Suppressor macrophage treated with lipopolysaccharide for 4 hours (primary cell): ENCODE measurements at regions not wholly inside any gene's neighbourhood (a gene's known extent, or its start where the extent isn't known, plus 50 kb on each side); places are given as distances from the start of the nearest gene placed in this dataset.
A peak's percentile ranks its signal among the peaks of the same experiment; 100 is the strongest.

Experiments used
- DNase-seq: peaks from one replicate; pipeline ENCODE4 v3.0.0-alpha.2; 2020

DNA sequence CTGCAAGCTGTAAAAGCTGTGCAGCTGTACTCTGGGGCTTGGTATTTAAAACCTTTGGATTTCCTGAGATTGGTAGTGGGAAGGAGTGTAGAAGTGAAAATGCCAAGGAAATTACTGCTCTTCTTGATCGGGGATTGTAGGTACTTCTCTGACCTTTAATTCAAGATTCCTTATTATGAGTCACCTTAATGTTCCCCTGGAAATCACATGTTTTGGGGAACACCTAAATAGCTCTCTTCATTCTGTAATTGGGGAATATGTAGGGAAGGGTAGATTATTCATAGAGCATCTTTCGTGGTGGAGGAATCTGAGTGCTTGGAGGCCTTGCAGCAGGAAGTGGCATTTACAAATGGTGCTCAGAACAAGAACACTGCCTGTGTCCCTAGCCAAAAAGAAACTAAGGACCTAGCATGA lies 137.8 kb downstream of the UCHL1 start:
- DNase-seq: no peak

DNA sequence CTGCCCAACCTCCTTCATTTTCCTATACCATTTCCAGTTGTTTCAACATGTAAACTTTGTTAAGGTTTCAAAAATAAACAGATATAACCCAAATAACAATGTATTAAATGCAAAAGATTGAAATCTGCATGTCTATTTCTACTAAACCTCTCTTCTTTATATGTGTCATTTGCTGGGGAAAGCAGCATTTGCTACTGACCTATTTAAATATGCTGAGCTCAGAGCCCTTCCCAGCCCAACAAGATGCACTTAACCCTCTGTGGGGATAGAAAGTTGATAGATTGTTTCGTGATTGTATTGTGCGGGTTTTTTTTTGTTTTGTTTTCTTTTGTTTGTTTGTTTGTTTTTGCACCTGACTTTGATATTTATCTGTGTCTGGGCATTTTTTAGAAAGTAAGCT lies 139.5 kb downstream of the UCHL1 start:
- DNase-seq: no peak

GRCh38 chr4:41396869-41397268 lies 140.1 kb downstream of the UCHL1 start:
- no peak for DNase-seq

- DNase-seq: no peak
Measured at GRCh38 chr4:41399231-41399630, 138.7 kb upstream of the LIMCH1 start.

- DNase-seq: no peak
Measured at GRCh38 chr4:41400296-41400695, 137.7 kb upstream of the LIMCH1 start.

GRCh38 chr4:41405464-41406112 lies 132.4 kb upstream of the LIMCH1 start:
- no peak for DNase-seq

GRCh38 chr4:41406113-41406516 lies 131.8 kb upstream of the LIMCH1 start:
- no peak for DNase-seq

GRCh38 chr4:41408150-41408549 lies 129.8 kb upstream of the LIMCH1 start:
- no peak for DNase-seq

GRCh38 chr4:41408859-41409593 lies 128.9 kb upstream of the LIMCH1 start:
- DNase-seq: peak; percentile 20

DNA sequence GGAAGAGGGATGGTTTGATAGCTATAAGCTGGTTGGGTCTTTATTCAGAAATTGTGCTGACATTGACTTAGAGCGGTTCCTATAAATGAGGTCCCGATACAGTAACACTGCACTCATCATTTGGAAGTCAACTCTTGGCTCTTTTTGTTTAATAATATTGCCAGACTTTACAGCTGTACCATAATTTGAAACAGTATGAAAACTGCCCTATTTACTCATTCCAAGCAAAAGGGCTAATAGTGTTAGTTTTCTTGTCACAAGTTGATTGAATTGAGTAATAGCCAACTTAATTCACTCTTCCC lies 128.4 kb upstream of the LIMCH1 start:
- no peak for DNase-seq

- no peak for DNase-seq
Measured at GRCh38 chr4:41410049-41410448, 127.9 kb upstream of the LIMCH1 start.

DNA sequence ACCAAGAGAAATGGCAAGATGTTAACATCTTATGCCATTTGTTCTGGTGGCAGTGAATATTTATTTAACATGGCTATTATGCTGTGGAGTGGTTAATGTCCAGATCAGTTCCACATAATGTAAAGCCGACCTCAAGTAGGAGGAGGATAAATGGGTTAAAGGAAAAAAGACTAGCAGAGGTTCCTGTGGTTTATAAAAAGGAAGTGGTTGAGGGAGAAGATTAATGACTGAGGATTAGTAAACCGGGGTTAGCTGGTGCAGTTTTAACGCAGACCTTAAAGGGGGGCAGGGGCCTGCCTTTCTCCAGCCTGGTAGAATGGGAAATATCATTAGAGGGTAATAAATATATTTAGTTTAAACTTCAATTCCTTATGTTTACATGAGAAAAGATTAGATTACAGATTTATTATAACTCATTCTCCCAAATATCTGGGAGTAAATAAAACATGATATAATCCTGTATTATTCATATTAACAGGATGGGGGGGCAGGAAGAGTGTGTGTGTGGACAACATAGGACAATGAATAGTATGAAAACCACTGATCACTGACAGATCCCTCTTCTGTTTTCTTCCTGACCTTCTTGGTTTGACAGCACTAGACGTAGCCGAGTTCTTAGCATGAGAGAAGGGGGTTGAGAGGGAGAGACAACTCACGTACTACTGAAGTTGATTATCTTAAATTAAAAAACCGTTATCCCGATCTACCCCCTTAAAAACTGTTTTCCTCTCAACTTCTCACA lies 124.1 kb upstream of the LIMCH1 start:
- peak; percentile 27 for DNase-seq

- DNase-seq: no peak
Measured at GRCh38 chr4:41414412-41414779, 123.6 kb upstream of the LIMCH1 start.

GRCh38 chr4:41418444-41418843 lies 119.5 kb upstream of the LIMCH1 start:
- no peak for DNase-seq

GRCh38 chr4:41420541-41420940 lies 117.4 kb upstream of the LIMCH1 start:
- DNase-seq: no peak

DNA sequence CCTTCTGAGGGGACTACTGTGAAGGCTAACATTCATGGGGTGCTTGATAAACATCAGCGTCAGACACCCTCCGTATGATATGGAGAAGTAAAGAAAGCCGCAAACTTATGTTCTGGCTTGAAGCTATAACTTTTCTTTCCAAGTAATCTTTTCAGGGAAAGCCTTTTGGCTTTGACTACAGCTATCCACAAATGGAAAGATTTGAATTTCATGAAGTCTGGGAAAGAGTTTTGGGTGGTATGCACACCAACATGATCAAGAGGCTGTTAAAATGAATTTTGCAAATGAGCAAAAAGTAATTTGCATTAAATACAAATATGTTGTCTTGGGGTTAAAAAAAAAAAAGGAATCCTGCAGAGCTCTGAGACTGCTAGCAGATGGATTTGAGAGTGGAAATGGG lies 114.8 kb upstream of the LIMCH1 start:
- DNase-seq: no peak

DNA sequence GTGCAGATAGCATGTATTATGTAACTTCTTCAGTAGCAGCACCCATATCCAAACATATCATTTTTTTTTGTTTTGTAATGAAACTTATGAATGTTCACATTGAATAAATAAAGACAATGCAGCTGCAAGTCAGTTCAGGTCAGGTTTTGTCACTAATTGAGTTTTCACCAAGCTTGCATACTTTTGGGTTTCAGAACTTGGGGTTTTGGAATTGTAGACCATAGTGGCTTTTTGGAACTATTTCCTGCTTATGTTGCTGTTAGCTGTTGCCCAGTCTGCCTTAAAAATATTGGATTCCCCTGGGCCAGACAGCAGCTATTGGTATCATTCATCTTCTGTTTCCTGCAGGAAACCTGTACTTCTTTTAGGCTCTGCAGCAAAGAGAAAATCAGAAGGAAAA lies 113.4 kb upstream of the LIMCH1 start:
- no peak for DNase-seq

DNA sequence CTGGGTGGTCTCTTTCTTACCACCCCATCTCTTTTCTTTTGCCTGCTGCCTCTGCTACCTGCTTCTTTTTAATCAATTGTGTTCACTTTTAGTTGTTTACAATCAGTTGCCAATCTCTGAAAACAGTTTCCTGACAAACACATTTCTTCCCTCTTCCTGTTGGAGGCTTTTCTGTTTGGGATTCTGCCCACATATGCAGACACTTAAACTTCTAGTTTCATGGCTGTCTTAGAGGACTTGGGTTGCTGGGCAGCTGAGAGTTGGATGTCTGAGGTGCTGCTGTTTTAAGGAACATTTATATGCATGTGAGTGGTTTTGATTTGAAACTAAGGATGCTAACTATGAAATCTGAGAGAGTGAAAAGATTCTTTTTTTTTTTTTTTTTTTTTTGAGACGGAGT lies 112.3 kb upstream of the LIMCH1 start:
- DNase-seq: no peak

- no peak for DNase-seq
Measured at GRCh38 chr4:41426539-41426938, 111.4 kb upstream of the LIMCH1 start.

GRCh38 chr4:41427306-41427882 lies 110.6 kb upstream of the LIMCH1 start:
- no peak for DNase-seq

GRCh38 chr4:41427931-41428600 lies 109.9 kb upstream of the LIMCH1 start:
- no peak for DNase-seq

DNA sequence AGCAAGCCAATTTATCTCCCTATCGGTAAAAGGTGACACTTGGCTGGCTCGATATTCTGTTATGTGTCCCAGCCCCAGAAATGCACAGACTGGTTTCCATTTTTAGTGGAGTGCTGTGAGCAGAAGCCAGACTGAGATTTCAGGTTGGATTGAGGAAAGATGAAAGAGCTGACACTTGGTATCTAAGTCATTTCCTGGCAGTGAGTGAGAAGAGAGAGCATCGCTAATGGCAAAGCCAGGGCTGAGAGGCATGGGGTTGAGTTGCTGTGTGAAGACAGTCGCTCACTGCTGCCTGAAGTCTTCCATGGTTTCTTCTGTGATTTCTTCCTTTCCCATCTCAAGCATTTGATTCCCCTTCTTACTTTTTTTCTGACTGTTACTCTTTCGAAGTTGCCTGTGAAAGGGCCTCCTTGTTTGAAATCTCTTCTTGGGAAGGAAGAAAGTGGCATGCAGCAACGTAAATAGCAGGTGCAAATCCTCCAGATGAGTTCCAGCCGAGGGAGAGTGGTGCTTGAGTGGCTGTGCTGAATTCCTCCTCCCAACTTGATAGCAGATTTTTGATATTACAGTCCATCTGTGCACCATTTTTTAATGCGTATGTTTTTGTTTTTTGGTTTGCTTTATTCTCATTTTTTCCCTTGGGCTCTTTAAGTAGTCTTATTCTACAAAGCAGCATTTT lies 109.2 kb upstream of the LIMCH1 start:
- no peak for DNase-seq

GRCh38 chr4:41429280-41429669 lies 108.7 kb upstream of the LIMCH1 start:
- no peak for DNase-seq
